Aorta (tissue), 5 donors: ENCODE measurements at regions not wholly inside any gene's neighbourhood (a gene's known extent, or its start where the extent isn't known, plus 50 kb on each side); places are given as distances from the start of the nearest gene placed in this dataset.

ENCODE experiments used
- ATAC-seq: fragments of 200-7000 bp; cut with Tn5 transposase; one replicate; pipeline ENCODE4 v1.9.1; 2022; ENCODE audit warnings: moderate library complexity; ENCODE audit not compliant: low FRiP score
- DNase-seq, 2 donors: peaks; one replicate each; pipeline ENCODE4 v3.0.0-alpha.2; 2020
- H3K27ac ChIP-seq, 2 donors: one replicate each; pipeline ENCODE4 v1.5.1; 2013; ENCODE audit warnings: low read length in 2 of 2, mild to moderate bottlenecking in 2 of 2, moderate library complexity in 2 of 2, control low read depth in 1 of 2, inconsistent platforms in 1 of 2, low read depth in 1 of 2
- H3K27me3 ChIP-seq, 2 donors: one replicate each; pipeline ENCODE4 v1.6.1; 2013; ENCODE audit warnings: control low read depth in 1 of 2, low read length in 1 of 2, mild to moderate bottlenecking in 1 of 2, moderate library complexity in 1 of 2; ENCODE audit not compliant: insufficient read depth in 2 of 2, control insufficient read depth in 1 of 2
- H3K36me3 ChIP-seq, 2 donors: one replicate each; pipeline ENCODE4 v1.6.1; 2013; ENCODE audit warnings: control low read depth in 1 of 2, low read length in 1 of 2, mild to moderate bottlenecking in 1 of 2; ENCODE audit not compliant: insufficient read depth in 2 of 2, control insufficient read depth in 1 of 2
- H3K4me1 ChIP-seq, 2 donors: one replicate each; pipeline ENCODE4 v1.6.1; 2013; ENCODE audit warnings: low read length in 2 of 2, control low read depth in 1 of 2, mild to moderate bottlenecking in 1 of 2, moderate library complexity in 1 of 2; ENCODE audit not compliant: insufficient read depth in 2 of 2, control insufficient read depth in 1 of 2
- H3K4me3 ChIP-seq, 2 donors: one replicate each; pipeline ENCODE4 v1.5.1; 2013; ENCODE audit warnings: low read length in 2 of 2, control low read depth in 1 of 2, mild to moderate bottlenecking in 1 of 2
- H3K9me3 ChIP-seq: one replicate; pipeline ENCODE4 v1.6.1; 2013; ENCODE audit warnings: mild to moderate bottlenecking, low read length; ENCODE audit not compliant: control insufficient read depth
- WGBS, 2 donors: extraction: QIAGEN DNeasy Blood & Tissue Kit; methylation state at CpG; one replicate each; pipeline ENCODE4 v1.1.7; 2013; 5-methylcytosine and 5-hydroxymethylcytosine counted together
- intact Hi-C, 2 donors: fragments of 100-400 bp; cut with DNase I; formaldehyde crosslinking; loops; one replicate each; pipeline versions ENCODE4 v1.14.2 to v1.15.0; 2022
- donor health status: healthy with polysubstance abuse.
- donor health status: Bipolar disorder and iron deficiency.
- donor health status: DM: no; HTN: no; CAD: no.
- donor health status: DM: no; HTN: no; CAD: no.
- donor health status: DM: yes; HTN: yes; CAD: no.

DNA sequence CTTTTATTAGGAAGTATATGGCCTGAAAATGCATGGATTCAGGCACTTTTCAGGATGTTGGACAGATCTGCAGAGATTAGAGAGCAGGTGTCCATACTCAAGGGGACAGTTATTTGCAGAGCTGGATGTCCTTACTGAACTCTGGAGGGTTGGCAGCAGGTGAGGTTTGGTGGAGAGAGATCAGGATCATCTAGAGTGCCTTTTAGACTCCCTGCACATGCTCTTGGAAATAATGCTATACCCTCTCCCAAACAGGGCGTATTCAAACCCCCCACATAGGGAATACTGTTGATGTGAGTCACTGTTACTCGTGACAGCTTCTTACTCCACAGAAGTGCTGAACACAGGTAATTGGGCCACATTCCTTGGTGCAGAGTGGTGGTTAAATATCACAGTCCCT is 725.7 kb upstream of the SGCG start:
- Histone ChIP-seq H3K4me3 (no peak overlapping the region), H3K27ac (no peak overlapping the region), H3K27me3 (no peaks in the 10 kb centered on the region), H3K4me1 (peaks cover 0 to 2% of the 10 kb centered on the region in 2 donors), H3K36me3 (no peaks in the 10 kb centered on the region), H3K9me3 (peaks cover 4% of the 10 kb centered on the region)
- 92 to 94% methylated on average over 2 of the region's 2 CpGs for whole genome bisulfite sequencing, 2 donors
- ATAC-seq (no peak), DNase-seq (no peak)
- intact Hi-C loops = no loop called here

DNA sequence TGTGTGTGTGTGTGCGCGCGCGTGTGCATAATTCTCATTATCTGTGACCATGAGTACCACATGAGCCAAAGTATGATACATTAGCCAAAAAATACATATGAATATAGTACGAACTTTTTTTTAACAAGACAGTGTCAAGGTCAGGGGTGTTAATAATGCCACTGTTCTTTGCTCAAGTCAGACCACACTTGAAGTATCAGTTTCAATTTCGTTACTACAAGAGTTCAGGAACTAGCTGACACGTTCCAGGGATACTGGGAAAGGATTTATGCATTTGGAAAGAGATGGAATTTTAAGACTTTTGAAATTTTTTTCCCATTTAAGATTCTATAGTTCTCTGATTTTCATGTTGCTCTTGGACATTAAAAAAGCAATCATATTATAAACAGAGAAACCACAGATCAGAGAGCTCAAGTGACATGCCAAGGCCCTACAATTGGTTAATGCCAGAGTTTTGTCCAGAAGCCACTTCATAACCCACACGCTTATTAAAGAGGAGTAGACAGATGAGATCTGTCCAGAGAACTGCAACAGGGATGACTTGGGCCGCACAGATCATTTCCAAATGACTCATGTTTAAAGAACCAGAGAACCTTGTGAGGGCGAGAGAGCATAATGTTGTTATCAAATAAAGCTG is 718.8 kb upstream of the SGCG start:
- intact Hi-C loops = no loop called here
- DNase-seq (no peak), ATAC-seq (peak; percentile 78)
- Histone ChIP-seq H3K9me3 (no peaks in the 10 kb centered on the region), H3K4me3 (no peak overlapping the region), H3K27ac (no peak overlapping the region), H3K36me3 (no peaks in the 10 kb centered on the region), H3K27me3 (no peaks in the 10 kb centered on the region), H3K4me1 (no peaks in the 10 kb centered on the region)
- WGBS, 2 donors = 64 to 72% methylated on average over 10 of the region's 10 CpGs

DNA sequence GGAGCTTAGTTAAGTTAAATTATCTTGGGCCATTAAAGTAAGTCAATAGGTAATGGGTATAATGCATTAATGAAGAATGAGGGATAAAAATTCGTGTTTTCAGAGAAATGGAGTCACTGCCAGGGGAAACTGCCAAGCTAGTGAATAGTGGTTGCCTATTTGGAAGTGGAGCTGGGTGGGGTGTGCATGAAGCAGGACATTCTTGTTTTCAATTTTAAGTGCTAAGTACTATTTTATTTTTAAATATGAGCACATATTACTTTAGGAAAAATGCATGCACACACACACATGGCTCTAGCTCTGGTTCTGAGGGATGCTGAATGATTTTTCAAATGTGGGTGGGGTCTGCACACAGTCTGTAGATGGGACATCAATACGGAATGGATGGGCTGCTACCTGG is 717.7 kb upstream of the SGCG start:
- intact Hi-C loops = no loop called here
- no peaks in the 10 kb centered on the region for H3K9me3 ChIP-seq
- 53 to 54% methylated on average over 2 of the region's 2 CpGs for WGBS, 2 donors
- H3K27me3 ChIP-seq = no peaks in the 10 kb centered on the region
- ATAC-seq (no peak), DNase-seq (no peak)
- H3K4me3 ChIP-seq = no peak overlapping the region
- no peaks in the 10 kb centered on the region for H3K4me1 ChIP-seq
- H3K36me3 ChIP-seq = no peaks in the 10 kb centered on the region
- H3K27ac ChIP-seq = no peak overlapping the region

DNA sequence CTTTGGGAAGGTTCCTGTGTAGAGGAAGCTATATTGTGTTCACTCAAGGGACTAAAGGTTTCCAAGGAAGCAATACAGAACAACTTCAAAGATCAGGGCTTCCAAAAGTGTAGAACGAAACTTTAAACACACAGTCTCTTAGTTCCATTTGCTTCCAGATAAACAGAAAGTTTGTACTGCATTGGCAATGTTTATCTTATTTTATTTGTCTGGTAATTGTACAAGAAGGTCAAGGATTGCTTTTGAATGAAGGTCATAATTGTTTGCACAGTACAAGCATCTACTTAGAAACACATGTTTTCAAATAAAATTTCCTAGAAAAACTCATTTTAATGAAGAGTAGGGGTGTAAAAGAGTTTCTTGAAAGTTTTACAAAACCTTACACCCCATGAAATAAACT is 712.7 kb upstream of the SGCG start:
- ATAC-seq (no peak), DNase-seq (no peak)
- Histone ChIP-seq H3K9me3 (no peaks in the 10 kb centered on the region), H3K4me1 (no peaks in the 10 kb centered on the region), H3K36me3 (no peaks in the 10 kb centered on the region), H3K27ac (no peak overlapping the region), H3K27me3 (no peaks in the 10 kb centered on the region), H3K4me3 (no peak overlapping the region)
- 83 to 87% methylated on average over 1 of the region's 1 CpG for WGBS, 2 donors
- intact Hi-C loops = no loop called here

GRCh38 chr13:22468824-22469223 is 712.0 kb upstream of the SGCG start:
- Histone ChIP-seq H3K27me3 (no peaks in the 10 kb centered on the region), H3K9me3 (no peaks in the 10 kb centered on the region), H3K36me3 (no peaks in the 10 kb centered on the region), H3K4me3 (no peak overlapping the region), H3K4me1 (no peaks in the 10 kb centered on the region), H3K27ac (no peak overlapping the region)
- DNase-seq (no peak), ATAC-seq (no peak)
- WGBS, 2 donors = 79 to 92% methylated on average over 4 of the region's 4 CpGs
- intact Hi-C loops = no loop called here

- no peak overlapping the region for H3K4me3 ChIP-seq
- no peak for DNase-seq
- no peaks in the 10 kb centered on the region for H3K4me1 ChIP-seq
- intact Hi-C loops = no loop called here
- 52 to 66% methylated on average over 4 of the region's 4 CpGs for WGBS, 2 donors
- H3K9me3 ChIP-seq = no peaks in the 10 kb centered on the region
- no peak for ATAC-seq
- no peak overlapping the region for H3K27ac ChIP-seq
- no peaks in the 10 kb centered on the region for H3K36me3 ChIP-seq
- no peaks in the 10 kb centered on the region for H3K27me3 ChIP-seq
Observed at GRCh38 chr13:22469452-22469851, 711.3 kb upstream of the SGCG start.

DNA sequence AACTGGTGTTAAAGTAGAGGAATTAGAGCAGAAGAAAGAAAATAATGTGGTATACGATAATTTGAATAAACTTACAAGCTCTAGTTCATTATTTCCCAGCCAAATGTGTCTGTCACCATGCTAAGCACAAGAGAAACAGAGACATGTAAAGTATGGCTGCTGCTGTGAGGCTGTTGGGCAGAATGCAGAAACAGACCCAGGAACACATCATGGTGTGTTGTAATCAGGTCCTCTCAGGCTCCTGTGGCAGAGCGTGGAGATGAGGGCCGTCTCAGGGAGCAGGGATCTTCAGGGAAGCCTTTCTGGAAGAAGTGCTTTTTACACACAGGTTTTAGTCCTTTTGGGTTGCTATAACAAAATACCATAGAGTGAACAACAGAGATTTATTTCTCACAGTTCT is 710.7 kb upstream of the SGCG start:
- Histone ChIP-seq H3K27ac (no peak overlapping the region), H3K36me3 (no peaks in the 10 kb centered on the region), H3K4me3 (no peak overlapping the region), H3K27me3 (no peaks in the 10 kb centered on the region), H3K4me1 (no peaks in the 10 kb centered on the region), H3K9me3 (no peaks in the 10 kb centered on the region)
- WGBS, 2 donors = 75 to 78% methylated on average over 3 of the region's 3 CpGs
- intact Hi-C loops = no loop called here
- no peak for DNase-seq
- no peak for ATAC-seq

- 84 to 88% methylated on average over 2 of the region's 2 CpGs for WGBS, 2 donors
- H3K27me3 ChIP-seq = no peaks in the 10 kb centered on the region
- H3K36me3 ChIP-seq = no peaks in the 10 kb centered on the region
- no peaks in the 10 kb centered on the region for H3K4me1 ChIP-seq
- ATAC-seq (no peak), DNase-seq (no peak)
- intact Hi-C loops = no loop called here
- no peak overlapping the region for H3K27ac ChIP-seq
- no peak overlapping the region for H3K4me3 ChIP-seq
- H3K9me3 ChIP-seq = no peaks in the 10 kb centered on the region
Observed at GRCh38 chr13:22482496-22483000, 698.2 kb upstream of the SGCG start.

DNA sequence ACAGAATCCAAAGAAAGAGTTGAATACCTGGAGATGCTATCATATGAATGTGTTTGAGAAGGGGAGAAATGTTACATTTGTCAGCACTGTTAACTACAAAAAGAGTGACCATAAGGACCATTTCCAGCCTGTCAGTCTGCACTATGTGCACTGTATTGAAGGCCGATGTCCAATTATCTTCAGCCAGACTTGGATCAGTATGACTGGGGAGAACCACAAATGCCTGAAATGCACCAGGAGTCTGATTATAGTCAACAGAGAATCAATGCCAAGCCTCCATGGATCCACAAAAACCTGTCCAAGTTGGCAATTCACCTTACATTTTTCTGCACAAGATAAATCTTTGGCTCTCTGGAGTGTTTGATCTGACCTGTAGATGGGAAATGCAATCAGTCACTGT is 697.5 kb upstream of the SGCG start:
- no peaks in the 10 kb centered on the region for H3K4me1 ChIP-seq
- 83 to 86% methylated on average over 1 of the region's 1 CpG for WGBS, 2 donors
- intact Hi-C loops = no loop called here
- ATAC-seq = no peak
- H3K36me3 ChIP-seq = no peaks in the 10 kb centered on the region
- no peak for DNase-seq
- no peak overlapping the region for H3K4me3 ChIP-seq
- H3K9me3 ChIP-seq = no peaks in the 10 kb centered on the region
- H3K27ac ChIP-seq = no peak overlapping the region
- H3K27me3 ChIP-seq = no peaks in the 10 kb centered on the region
